IMR-90 (cell line): ENCODE measurements at regions not wholly inside any gene's neighbourhood (a gene's known extent, or its start where the extent isn't known, plus 50 kb on each side); places are given as distances from the start of the nearest gene placed in this dataset.

Source experiments
- CEBPB ChIP-seq: IDR thresholded peaks from 2 replicates; pipeline ENCODE4 v1.6.1; 2012; ENCODE audit warnings: low read depth, low read length, improper control_type of control experiment
- ELK1 ChIP-seq: fragments of 150-350 bp; IDR thresholded peaks from 2 replicates; pipeline ENCODE4 v1.6.1; 2016; ENCODE audit warnings: low read depth, mild to moderate bottlenecking, low read length, moderate library complexity, borderline replicate concordance
- MAFK ChIP-seq: IDR thresholded peaks from 2 replicates; pipeline ENCODE4 v1.6.1; 2012; ENCODE audit warnings: low read depth, low read length, improper control_type of control experiment
- MAZ ChIP-seq: IDR thresholded peaks from 2 replicates; pipeline ENCODE4 v1.6.1; 2012; ENCODE audit warnings: low read depth, mild to moderate bottlenecking, low read length, improper control_type of control experiment, moderate library complexity, borderline replicate concordance
- NFE2L2 ChIP-seq: fragments of 150-350 bp; IDR thresholded peaks from 2 replicates; pipeline ENCODE4 v1.6.1; 2016; ENCODE audit warnings: low read depth, mild to moderate bottlenecking, low read length
- POLR2A ChIP-seq: IDR thresholded peaks from 2 replicates; pipeline ENCODE4 v1.6.1; 2012; ENCODE audit warnings: mild to moderate bottlenecking, low read depth, low read length
- RAD21 ChIP-seq: IDR thresholded peaks from 2 replicates; pipeline ENCODE4 v1.6.1; 2012; ENCODE audit warnings: low read length, improper control_type of control experiment
- RFX5 ChIP-seq: IDR thresholded peaks from 2 replicates; pipeline ENCODE4 v1.8.0; 2012; ENCODE audit warnings: low read depth, mild to moderate bottlenecking, low read length, moderate library complexity
- SMC3 ChIP-seq: fragments of 150-350 bp; IDR thresholded peaks from 2 replicates; pipeline ENCODE4 v1.6.1; 2016; ENCODE audit warnings: low read depth, mild to moderate bottlenecking, antibody characterized with exemption, low read length, moderate library complexity
- USF2 ChIP-seq: fragments of 150-350 bp; IDR thresholded peaks from 2 replicates; pipeline ENCODE4 v1.6.1; 2017; ENCODE audit warnings: mild to moderate bottlenecking, antibody characterized with exemption, low read length, low read depth
- TF ChIP-seq, protein P1 (sequence below): conservative IDR thresholded peaks from 2 replicates; pipeline ENCODE4 v1.5.1; 2012; ENCODE audit warnings: mild to moderate bottlenecking, low read depth, low read length, improper control_type of control experiment

GRCh38 chr1:221035662-221036153 lies 156.5 kb downstream of the HLX start:
- TF ChIP-seq, protein P1, sequence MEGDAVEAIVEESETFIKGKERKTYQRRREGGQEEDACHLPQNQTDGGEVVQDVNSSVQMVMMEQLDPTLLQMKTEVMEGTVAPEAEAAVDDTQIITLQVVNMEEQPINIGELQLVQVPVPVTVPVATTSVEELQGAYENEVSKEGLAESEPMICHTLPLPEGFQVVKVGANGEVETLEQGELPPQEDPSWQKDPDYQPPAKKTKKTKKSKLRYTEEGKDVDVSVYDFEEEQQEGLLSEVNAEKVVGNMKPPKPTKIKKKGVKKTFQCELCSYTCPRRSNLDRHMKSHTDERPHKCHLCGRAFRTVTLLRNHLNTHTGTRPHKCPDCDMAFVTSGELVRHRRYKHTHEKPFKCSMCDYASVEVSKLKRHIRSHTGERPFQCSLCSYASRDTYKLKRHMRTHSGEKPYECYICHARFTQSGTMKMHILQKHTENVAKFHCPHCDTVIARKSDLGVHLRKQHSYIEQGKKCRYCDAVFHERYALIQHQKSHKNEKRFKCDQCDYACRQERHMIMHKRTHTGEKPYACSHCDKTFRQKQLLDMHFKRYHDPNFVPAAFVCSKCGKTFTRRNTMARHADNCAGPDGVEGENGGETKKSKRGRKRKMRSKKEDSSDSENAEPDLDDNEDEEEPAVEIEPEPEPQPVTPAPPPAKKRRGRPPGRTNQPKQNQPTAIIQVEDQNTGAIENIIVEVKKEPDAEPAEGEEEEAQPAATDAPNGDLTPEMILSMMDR, result no peak
- TF ChIP-seq NFE2L2 (no peak), POLR2A (no peak), MAZ (no peak), RAD21 (no peak), SMC3 (no peak), RFX5 (no peak), MAFK (no peak), CEBPB (0 out of 2 replicates have a peak, but pooled peaks have one; percentile 6), ELK1 (no peak), USF2 (no peak)
